ENCODE measurements at regions not wholly inside any gene's neighbourhood (a gene's known extent, or its start where the extent isn't known, plus 50 kb on each side); places are given as distances from the start of the nearest gene placed in this dataset.

DNA sequence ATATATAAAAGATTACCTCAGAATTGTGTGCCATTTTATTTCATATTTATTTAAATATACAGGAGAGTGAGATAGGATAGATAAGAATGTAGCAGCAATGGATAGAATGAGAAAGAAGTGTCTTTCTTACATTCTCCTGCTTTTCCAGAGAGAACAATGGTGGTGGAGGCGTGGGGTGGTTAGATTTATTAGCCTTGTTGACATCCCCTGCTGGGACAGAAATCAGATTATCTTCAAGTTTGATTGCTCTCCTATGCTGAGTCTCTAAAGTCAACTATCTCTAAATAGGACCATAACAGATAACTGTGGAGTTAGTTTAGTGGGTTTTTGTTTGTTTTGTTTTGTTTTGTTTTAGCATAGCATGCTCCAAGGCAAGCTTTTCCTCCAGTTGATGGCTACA lies 397.6 kb downstream of the LRFN5 start:
- Mint-ChIP-seq H3K27me3 (ENCODE audit: low read depth) (peaks cover 2% of the 10 kb centered on the region), H3K27ac (ENCODE audit: unreplicated experiment) (no peak overlapping the region), H3K4me1 (ENCODE audit: low read depth) (peaks cover 4% of the 10 kb centered on the region), H3K9me3 (ENCODE audit: low read depth) (no peaks in the 10 kb centered on the region), H3K4me3 (ENCODE audit: unreplicated experiment) (no peak overlapping the region), H3K36me3 (ENCODE audit: low read depth) (no peaks in the 10 kb centered on the region)
- TF ChIP-seq, protein P1, sequence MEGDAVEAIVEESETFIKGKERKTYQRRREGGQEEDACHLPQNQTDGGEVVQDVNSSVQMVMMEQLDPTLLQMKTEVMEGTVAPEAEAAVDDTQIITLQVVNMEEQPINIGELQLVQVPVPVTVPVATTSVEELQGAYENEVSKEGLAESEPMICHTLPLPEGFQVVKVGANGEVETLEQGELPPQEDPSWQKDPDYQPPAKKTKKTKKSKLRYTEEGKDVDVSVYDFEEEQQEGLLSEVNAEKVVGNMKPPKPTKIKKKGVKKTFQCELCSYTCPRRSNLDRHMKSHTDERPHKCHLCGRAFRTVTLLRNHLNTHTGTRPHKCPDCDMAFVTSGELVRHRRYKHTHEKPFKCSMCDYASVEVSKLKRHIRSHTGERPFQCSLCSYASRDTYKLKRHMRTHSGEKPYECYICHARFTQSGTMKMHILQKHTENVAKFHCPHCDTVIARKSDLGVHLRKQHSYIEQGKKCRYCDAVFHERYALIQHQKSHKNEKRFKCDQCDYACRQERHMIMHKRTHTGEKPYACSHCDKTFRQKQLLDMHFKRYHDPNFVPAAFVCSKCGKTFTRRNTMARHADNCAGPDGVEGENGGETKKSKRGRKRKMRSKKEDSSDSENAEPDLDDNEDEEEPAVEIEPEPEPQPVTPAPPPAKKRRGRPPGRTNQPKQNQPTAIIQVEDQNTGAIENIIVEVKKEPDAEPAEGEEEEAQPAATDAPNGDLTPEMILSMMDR (IDR thresholded peaks at IDR 0.05) = no peak
- no peak for DNase-seq (ENCODE audit: low spot score)

DNA sequence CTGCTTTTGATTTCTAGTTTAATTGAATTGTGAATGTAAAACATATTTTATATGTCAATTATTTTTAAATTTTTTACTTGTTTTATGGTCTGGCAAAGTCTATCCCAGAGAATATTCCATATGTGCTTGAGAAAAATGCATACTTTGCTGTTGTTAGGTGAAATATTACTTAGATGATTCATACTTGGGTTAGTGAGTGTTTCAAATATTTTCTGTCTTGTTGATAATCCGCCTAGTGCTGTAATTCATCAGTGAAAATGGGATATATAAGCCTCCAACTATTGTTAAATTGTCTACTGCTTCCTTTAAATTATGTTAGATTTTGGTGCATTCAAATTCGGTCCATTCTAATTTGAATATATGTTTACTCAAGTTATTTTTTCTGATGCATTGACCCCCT lies 395.5 kb downstream of the LRFN5 start:
- TF ChIP-seq, protein P1 (IDR thresholded peaks at IDR 0.05) = no peak
- Mint-ChIP-seq H3K9me3 (ENCODE audit: low read depth) (no peaks in the 10 kb centered on the region), H3K4me3 (ENCODE audit: unreplicated experiment) (no peak overlapping the region), H3K36me3 (ENCODE audit: low read depth) (no peaks in the 10 kb centered on the region), H3K27me3 (ENCODE audit: low read depth) (no peaks in the 10 kb centered on the region), H3K27ac (ENCODE audit: unreplicated experiment) (no peak overlapping the region), H3K4me1 (ENCODE audit: low read depth) (peaks cover 4% of the 10 kb centered on the region)
- DNase-seq (ENCODE audit: low spot score) = no peak

DNA sequence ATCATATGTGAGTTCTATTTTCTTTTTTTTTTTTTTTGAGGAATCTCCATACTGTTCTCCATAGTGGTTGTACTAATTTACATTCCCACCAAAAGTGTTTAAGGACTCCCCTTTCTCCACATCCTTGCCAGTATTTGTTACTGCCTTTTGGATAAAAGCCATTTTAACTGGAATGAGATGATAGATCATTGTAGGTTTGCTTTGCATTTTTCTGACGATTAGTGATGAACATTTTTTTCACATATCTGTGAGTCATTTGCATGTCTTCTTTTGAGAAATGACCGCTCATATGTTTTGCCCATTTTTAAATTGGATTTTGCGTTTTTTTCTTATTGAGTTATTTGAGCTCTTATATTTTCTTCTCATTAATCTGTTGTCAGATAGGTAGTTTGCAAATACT lies 394.8 kb downstream of the LRFN5 start:
- Mint-ChIP-seq H3K27ac (ENCODE audit: unreplicated experiment) (no peak overlapping the region), H3K36me3 (ENCODE audit: low read depth) (no peaks in the 10 kb centered on the region), H3K4me3 (ENCODE audit: unreplicated experiment) (no peak overlapping the region), H3K9me3 (ENCODE audit: low read depth) (no peaks in the 10 kb centered on the region), H3K4me1 (ENCODE audit: low read depth) (peaks cover 4% of the 10 kb centered on the region), H3K27me3 (ENCODE audit: low read depth) (no peaks in the 10 kb centered on the region)
- DNase-seq (ENCODE audit: low spot score) = no peak
- TF ChIP-seq, protein P1 (IDR thresholded peaks at IDR 0.05) = no peak

DNA sequence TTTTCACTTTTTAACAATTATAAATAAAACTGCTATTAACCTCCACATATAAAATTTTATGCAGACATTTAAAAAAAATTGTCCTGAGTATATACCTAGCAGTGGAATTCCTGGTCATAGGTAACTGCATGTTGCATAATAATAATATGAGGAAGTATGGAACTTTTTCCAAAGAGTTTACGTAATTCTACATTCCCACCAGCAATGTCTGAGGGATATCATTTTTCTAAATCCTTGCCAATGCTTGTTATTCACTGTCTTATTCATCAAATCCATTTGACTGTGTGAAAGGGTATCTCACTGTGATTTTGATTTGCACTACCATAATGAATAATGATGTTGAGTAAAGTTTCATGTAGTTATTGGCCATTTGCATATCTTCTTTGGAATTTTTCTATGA lies 393.8 kb downstream of the LRFN5 start:
- no peaks in the 10 kb centered on the region for H3K36me3 Mint-ChIP-seq (ENCODE audit: low read depth)
- H3K4me3 Mint-ChIP-seq (ENCODE audit: unreplicated experiment) = no peak overlapping the region
- H3K4me1 Mint-ChIP-seq (ENCODE audit: low read depth) = peaks cover 4% of the 10 kb centered on the region
- peaks cover 2% of the 10 kb centered on the region for H3K27me3 Mint-ChIP-seq (ENCODE audit: low read depth)
- TF ChIP-seq, protein P1 (IDR thresholded peaks at IDR 0.05) = no peak
- no peak overlapping the region for H3K27ac Mint-ChIP-seq (ENCODE audit: unreplicated experiment)
- no peak for DNase-seq (ENCODE audit: low spot score)
- H3K9me3 Mint-ChIP-seq (ENCODE audit: low read depth) = no peaks in the 10 kb centered on the region

DNA sequence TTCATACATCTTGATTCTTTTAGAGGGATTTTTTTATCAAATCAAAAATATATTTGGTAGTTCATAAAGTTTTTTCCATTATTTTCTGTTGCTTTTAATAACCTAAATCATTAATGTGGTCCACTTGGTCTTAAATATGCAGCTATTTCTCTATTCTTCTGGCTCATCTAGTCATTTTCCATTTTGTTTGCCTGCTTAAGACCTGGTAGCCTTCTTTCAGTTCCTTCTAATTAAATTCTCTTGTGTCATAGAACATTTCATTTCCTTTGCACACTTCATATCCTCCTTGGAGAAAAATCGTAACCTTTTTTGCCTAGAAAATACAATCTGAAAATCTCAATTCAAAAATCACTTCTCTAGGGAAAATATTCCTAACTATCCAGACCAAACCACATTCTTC lies 387.0 kb downstream of the LRFN5 start:
- Mint-ChIP-seq H3K4me3 (ENCODE audit: unreplicated experiment) (no peak overlapping the region), H3K4me1 (ENCODE audit: low read depth) (no peaks in the 10 kb centered on the region), H3K27me3 (ENCODE audit: low read depth) (peaks cover 14% of the 10 kb centered on the region), H3K27ac (ENCODE audit: unreplicated experiment) (no peak overlapping the region), H3K36me3 (ENCODE audit: low read depth) (no peaks in the 10 kb centered on the region), H3K9me3 (ENCODE audit: low read depth) (no peaks in the 10 kb centered on the region)
- no peak for DNase-seq (ENCODE audit: low spot score)
- TF ChIP-seq, protein P1 (IDR thresholded peaks at IDR 0.05) = no peak

All from chondrocyte (in vitro differentiated cells).